ENCODE measurements at regions not wholly inside any gene's neighbourhood (a gene's known extent, or its start where the extent isn't known, plus 50 kb on each side); places are given as distances from the start of the nearest gene placed in this dataset.
"Not testable (repeated sequence)": the region's sequence is repeated elsewhere in the genome, so short reads cannot be mapped to it uniquely, and the experiment has no call there.

GRCh38 chr6:112946051-112946450 lies 598.9 kb downstream of the RFPL4B start:
- no peak for DNase-seq

- DNase-seq, result no peak
Measured at GRCh38 chr6:112947507-112947906, 600.4 kb downstream of the RFPL4B start.

GRCh38 chr6:112951829-112952228 lies 604.7 kb downstream of the RFPL4B start:
- DNase-seq, result no peak

- not testable (repeated sequence) for DNase-seq
Measured at GRCh38 chr6:112955743-112956142, 608.6 kb downstream of the RFPL4B start.

GRCh38 chr6:112956696-112957535 lies 609.8 kb downstream of the RFPL4B start:
- peak; percentile 81 for DNase-seq

- no peak for DNase-seq
Measured at GRCh38 chr6:112957536-112957916, 610.4 kb downstream of the RFPL4B start.

- not testable (repeated sequence) for DNase-seq
Measured at GRCh38 chr6:112960130-112960529, 613.0 kb downstream of the RFPL4B start.

- no peak for DNase-seq
Measured at GRCh38 chr6:112967974-112968373, 620.8 kb downstream of the RFPL4B start.

GRCh38 chr6:112971651-112972050 lies 624.5 kb downstream of the RFPL4B start:
- DNase-seq, result no peak

- DNase-seq, result not testable (repeated sequence)
Measured at GRCh38 chr6:112974931-112975330, 627.8 kb downstream of the RFPL4B start.

GRCh38 chr6:112976579-112976978 lies 629.4 kb downstream of the RFPL4B start:
- not testable (repeated sequence) for DNase-seq

- DNase-seq, result no peak
Measured at GRCh38 chr6:112979830-112980229, 632.7 kb downstream of the RFPL4B start.

GRCh38 chr6:112980676-112981075 lies 633.5 kb downstream of the RFPL4B start:
- DNase-seq, result no peak

- no peak for DNase-seq
Measured at GRCh38 chr6:112983713-112984261, 636.7 kb downstream of the RFPL4B start.

- no peak for DNase-seq
Measured at GRCh38 chr6:112984899-112985298, 637.8 kb downstream of the RFPL4B start.

GRCh38 chr6:112986321-112986720 lies 639.2 kb downstream of the RFPL4B start:
- no peak for DNase-seq

GRCh38 chr6:112988748-112989147 lies 641.6 kb downstream of the RFPL4B start:
- no peak for DNase-seq

GRCh38 chr6:112990971-112991370 lies 643.8 kb downstream of the RFPL4B start:
- DNase-seq, result no peak

GRCh38 chr6:112991912-112992311 lies 644.8 kb downstream of the RFPL4B start:
- DNase-seq, result no peak

GRCh38 chr6:112997421-112998085 lies 650.4 kb downstream of the RFPL4B start:
- DNase-seq, result no peak

GRCh38 chr6:113004054-113004453 lies 656.9 kb downstream of the RFPL4B start:
- no peak for DNase-seq

- no peak for DNase-seq
Measured at GRCh38 chr6:113004470-113005270, 657.5 kb downstream of the RFPL4B start.

- no peak for DNase-seq
Measured at GRCh38 chr6:113006494-113006893, 659.4 kb downstream of the RFPL4B start.

Data from islet precursor cell (in vitro differentiated cells).